ENCODE measurements at regions not wholly inside any gene's neighbourhood (a gene's known extent, or its start where the extent isn't known, plus 50 kb on each side); places are given as distances from the start of the nearest gene placed in this dataset.

DNA sequence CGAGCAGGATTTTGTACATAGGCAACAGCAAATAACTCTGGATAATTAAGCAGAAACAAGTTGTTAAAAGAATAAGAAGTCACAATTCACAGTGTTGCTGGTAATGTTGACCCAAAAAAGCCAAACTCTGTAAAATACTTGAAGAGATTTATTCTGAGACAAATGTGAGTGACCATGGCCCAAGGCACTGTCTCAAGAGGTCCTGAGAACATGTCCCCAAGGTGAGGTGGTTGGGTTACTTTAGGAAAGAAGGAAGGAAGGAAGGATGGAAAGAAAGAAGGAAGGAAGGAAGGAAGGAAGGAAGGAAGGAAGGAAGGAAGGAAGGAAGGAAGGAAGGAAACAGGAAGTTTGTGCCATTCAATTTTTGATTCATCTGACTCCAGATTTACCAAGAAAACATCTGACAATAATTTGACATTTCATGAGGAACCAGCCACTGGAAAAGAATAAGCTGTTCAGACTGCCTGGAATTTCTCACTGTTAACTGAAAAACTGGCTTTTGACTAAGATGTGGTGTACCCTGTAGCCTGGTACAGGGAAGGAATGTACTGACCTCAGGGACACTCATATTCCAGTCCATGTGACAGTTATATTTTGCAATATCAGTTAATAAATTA, 295.9 kb upstream of the TNC start:
- TF ChIP-seq CTCF (IDR thresholded peaks at IDR 0.05) (no peak), ZFX (IDR thresholded peaks at IDR 0.05; ENCODE audit: borderline replicate concordance) (no peak)

Measured in 22Rv1 (cell line).